Neuronal stem cell (in vitro differentiated cells): ENCODE measurements at regions not wholly inside any gene's neighbourhood (a gene's known extent, or its start where the extent isn't known, plus 50 kb on each side); places are given as distances from the start of the nearest gene placed in this dataset.

ENCODE experiments used
- DNase-seq: peaks from one replicate; pipeline ENCODE4 v3.0.0-alpha.2; 2013; ENCODE audit warnings: low spot score
- H2AFZ ChIP-seq: one replicate; pipeline ENCODE4 v1.6.1; 2013; ENCODE audit warnings: mild to moderate bottlenecking, low read length, inconsistent platforms
- H2AK5ac ChIP-seq: 2 replicates; pipeline ENCODE4 v1.6.1; 2013; ENCODE audit warnings: low read depth, mild to moderate bottlenecking, inconsistent platforms, low read length, moderate library complexity, mixed read lengths
- H2BK120ac ChIP-seq: 2 replicates; pipeline ENCODE4 v1.6.1; 2013; ENCODE audit warnings: low read depth, mild to moderate bottlenecking, inconsistent platforms, low read length, moderate library complexity, mixed read lengths
- H2BK12ac ChIP-seq: one replicate; pipeline ENCODE4 v1.6.1; 2013; ENCODE audit warnings: low read length, inconsistent platforms
- H2BK15ac ChIP-seq: 2 replicates; pipeline ENCODE4 v1.6.1; 2013; ENCODE audit warnings: mild to moderate bottlenecking, low read length, inconsistent platforms, mixed read lengths
- H2BK5ac ChIP-seq: one replicate; pipeline ENCODE4 v1.6.1; 2013; ENCODE audit warnings: inconsistent platforms, mild to moderate bottlenecking, low read length, moderate library complexity
- H3K14ac ChIP-seq: one replicate; pipeline ENCODE4 v1.6.1; 2013; ENCODE audit warnings: low read length, inconsistent platforms
- H3K18ac ChIP-seq: 2 replicates; pipeline ENCODE4 v1.6.1; 2013; ENCODE audit warnings: low read length, inconsistent platforms
- H3K23ac ChIP-seq: 2 replicates; pipeline ENCODE4 v1.6.1; 2013; ENCODE audit warnings: low read depth, mild to moderate bottlenecking, mixed read lengths, low read length, inconsistent platforms; ENCODE audit not compliant: poor library complexity
- H3K27ac ChIP-seq: replicated peaks from 3 replicates; pipeline ENCODE4 v1.5.1; 2013; ENCODE audit warnings: low read length, inconsistent platforms
- H3K27me3 ChIP-seq, 3 experiments: 2 replicates each; pipeline ENCODE4 v1.6.1; 2013; ENCODE audit warnings: low read length in 3 of 3, mild to moderate bottlenecking in 2 of 3, inconsistent platforms in 1 of 3, low read depth in 1 of 3, mixed read lengths in 1 of 3, moderate library complexity in 1 of 3; ENCODE audit not compliant: control insufficient read depth in 3 of 3, insufficient read depth in 3 of 3
- H3K36me3 ChIP-seq, 2 donors: replicated peaks in 1 of 2; 2 replicates each; pipeline ENCODE4 v1.6.1; 2013; ENCODE audit warnings: low read length in 2 of 2; ENCODE audit not compliant: control insufficient read depth in 2 of 2, insufficient read depth in 2 of 2
- H3K4ac ChIP-seq: 2 replicates; pipeline ENCODE4 v1.6.1; 2013; ENCODE audit warnings: inconsistent platforms, mild to moderate bottlenecking, low read length, moderate library complexity
- H3K4me1 ChIP-seq, 2 donors: 1 replicate in 1 of 2; 2 replicates in 1 of 2; pipeline ENCODE4 v1.6.1; 2013; ENCODE audit warnings: low read length in 2 of 2, low read depth in 1 of 2; ENCODE audit not compliant: control insufficient read depth in 2 of 2, insufficient read depth in 1 of 2
- H3K4me2 ChIP-seq: one replicate; pipeline ENCODE4 v1.6.1; 2013; ENCODE audit warnings: mild to moderate bottlenecking, low read length, inconsistent platforms; ENCODE audit not compliant: insufficient read depth, poor library complexity, severe bottlenecking
- H3K4me3 ChIP-seq, 2 donors: 2 replicates each; pipeline ENCODE4 v1.5.1; 2013; ENCODE audit warnings: low read length in 2 of 2, mild to moderate bottlenecking in 2 of 2, inconsistent platforms in 1 of 2, moderate library complexity in 1 of 2
- H3K79me1 ChIP-seq: one replicate; pipeline ENCODE4 v1.6.1; 2013; ENCODE audit warnings: low read depth, mild to moderate bottlenecking, inconsistent platforms, low read length, moderate library complexity
- H3K9ac ChIP-seq: one replicate; pipeline ENCODE4 v1.6.1; 2013; ENCODE audit warnings: mild to moderate bottlenecking, low read depth, low read length, inconsistent platforms; ENCODE audit not compliant: poor library complexity
- H3K9me3 ChIP-seq, 2 donors: replicated peaks in 1 of 2; 2 replicates each; pipeline versions ENCODE3 to v1.6.1; 2013; ENCODE audit warnings: low read length in 2 of 2, mild to moderate bottlenecking in 2 of 2, inconsistent platforms in 1 of 2, low read depth in 1 of 2, mixed read lengths in 1 of 2, moderate library complexity in 1 of 2; ENCODE audit not compliant: control insufficient read depth in 2 of 2, insufficient read depth in 1 of 2
- H4K8ac ChIP-seq: one replicate; pipeline ENCODE4 v1.6.1; 2013; ENCODE audit warnings: low read depth, mild to moderate bottlenecking, inconsistent platforms, low read length, moderate library complexity
- H4K91ac ChIP-seq: one replicate; pipeline ENCODE4 v1.6.1; 2013; ENCODE audit warnings: low read length, low read depth, mild to moderate bottlenecking, inconsistent platforms; ENCODE audit not compliant: poor library complexity
- WGBS, 2 donors: extraction: QIAGEN DNeasy Blood & Tissue Kit; methylation state at CpG; one replicate each; pipeline ENCODE4 v1.1.7; 2013; ENCODE audit warnings: missing lambda C conversion rate in 2 of 2, mixed read lengths in 1 of 2; ENCODE audit not compliant: insufficient read length in 2 of 2, insufficient replicate concordance in 1 of 2; ENCODE audit errors: extremely low coverage in 2 of 2; 5-methylcytosine and 5-hydroxymethylcytosine counted together

GRCh38 chr2:17442334-17442733 lies 75.9 kb downstream of the RAD51AP2 start:
- Histone ChIP-seq H4K91ac (no peak overlapping the region), H3K9me3 (no peaks in the 10 kb centered on the region), H2AFZ (no peak overlapping the region), H2BK120ac (no peak overlapping the region), H3K4ac (no peak overlapping the region), H2BK5ac (no peak overlapping the region), H3K18ac (no peak overlapping the region), H3K4me1 (peaks cover 0 to 6% of the 10 kb centered on the region in 2 donors), H2BK15ac (no peak overlapping the region), H3K27me3 (no peaks in the 10 kb centered on the region), H3K79me1 (no peaks in the 10 kb centered on the region), H2AK5ac (no peak overlapping the region), H3K4me2 (no peak overlapping the region), H3K9ac (no peak overlapping the region), H3K27ac (no peak overlapping the region), H3K4me3 (no peak overlapping the region), H3K14ac (no peak overlapping the region), H3K23ac (no peak overlapping the region), H3K36me3 (no peaks in the 10 kb centered on the region), H4K8ac (no peak overlapping the region), H2BK12ac (no peak overlapping the region)
- DNase-seq = no peak
- no CpG with 5 or more reads among the region's 2 CpGs for WGBS, 2 donors

- DNase-seq = no peak
- Histone ChIP-seq H2AK5ac (no peak overlapping the region), H3K27me3 (no peaks in the 10 kb centered on the region), H2AFZ (no peak overlapping the region), H3K4me3 (no peak overlapping the region), H3K18ac (no peak overlapping the region), H4K91ac (no peak overlapping the region), H2BK120ac (no peak overlapping the region), H3K9ac (no peak overlapping the region), H3K4me1 (peaks cover 0 to 6% of the 10 kb centered on the region in 2 donors), H3K79me1 (no peaks in the 10 kb centered on the region), H2BK12ac (no peak overlapping the region), H3K4me2 (no peak overlapping the region), H2BK15ac (no peak overlapping the region), H3K23ac (no peak overlapping the region), H3K9me3 (no peaks in the 10 kb centered on the region), H3K36me3 (no peaks in the 10 kb centered on the region), H4K8ac (no peak overlapping the region), H3K4ac (no peak overlapping the region), H3K14ac (no peak overlapping the region), H2BK5ac (no peak overlapping the region), H3K27ac (no peak overlapping the region)
- no CpG with 5 or more reads among the region's 9 CpGs for WGBS, 2 donors
Observed at GRCh38 chr2:17441790-17442189, 76.5 kb downstream of the RAD51AP2 start.

- Histone ChIP-seq H3K4ac (no peak overlapping the region), H2AFZ (no peak overlapping the region), H3K36me3 (no peaks in the 10 kb centered on the region), H3K9me3 (no peaks in the 10 kb centered on the region), H3K9ac (no peak overlapping the region), H3K79me1 (no peaks in the 10 kb centered on the region), H2BK15ac (no peak overlapping the region), H2AK5ac (no peak overlapping the region), H3K27ac (no peak overlapping the region), H3K18ac (peak overlapping the region; percentile 13), H2BK120ac (no peak overlapping the region), H3K27me3 (no peaks in the 10 kb centered on the region), H2BK12ac (no peak overlapping the region), H2BK5ac (no peak overlapping the region), H3K4me2 (no peak overlapping the region), H3K14ac (no peak overlapping the region), H4K91ac (no peak overlapping the region), H3K4me1 (peaks cover 0 to 6% of the 10 kb centered on the region in 2 donors), H3K4me3 (no peak overlapping the region), H4K8ac (no peak overlapping the region), H3K23ac (no peak overlapping the region)
- WGBS, 2 donors = no CpG with 5 or more reads among the region's 4 CpGs
- DNase-seq = no peak
Observed at GRCh38 chr2:17441055-17441771, 77.0 kb downstream of the RAD51AP2 start.

- Histone ChIP-seq H3K4me2 (no peak overlapping the region), H4K8ac (no peak overlapping the region), H3K36me3 (no peaks in the 10 kb centered on the region), H2AK5ac (no peak overlapping the region), H2BK120ac (no peak overlapping the region), H3K18ac (no peak overlapping the region), H3K27me3 (no peaks in the 10 kb centered on the region), H3K9ac (no peak overlapping the region), H3K14ac (no peak overlapping the region), H2BK12ac (no peak overlapping the region), H2AFZ (no peak overlapping the region), H3K27ac (no peak overlapping the region), H3K4ac (no peak overlapping the region), H2BK15ac (no peak overlapping the region), H2BK5ac (no peak overlapping the region), H3K9me3 (no peaks in the 10 kb centered on the region), H3K4me3 (no peak overlapping the region), H4K91ac (no peak overlapping the region), H3K79me1 (no peaks in the 10 kb centered on the region), H3K4me1 (no peaks in the 10 kb centered on the region), H3K23ac (no peak overlapping the region)
- no peak for DNase-seq
- WGBS, 2 donors = no CpG with 5 or more reads among the region's 1 CpG
Observed at GRCh38 chr2:17430326-17430725, 87.9 kb downstream of the RAD51AP2 start.
